HG03342 (cell line): ENCODE measurements at regions not wholly inside any gene's neighbourhood (a gene's known extent, or its start where the extent isn't known, plus 50 kb on each side); places are given as distances from the start of the nearest gene placed in this dataset.
"Not testable (repeated sequence)": the region's sequence is repeated elsewhere in the genome, so short reads cannot be mapped to it uniquely, and the experiment has no call there.

Experiments used
- ATAC-seq: cut with Tn5 transposase; IDR thresholded peaks from one replicate; pipeline ENCODE4 v1.9.1; 2021; ENCODE audit warnings: mild to moderate bottlenecking, moderate library complexity; ENCODE audit not compliant: unreplicated experiment

DNA sequence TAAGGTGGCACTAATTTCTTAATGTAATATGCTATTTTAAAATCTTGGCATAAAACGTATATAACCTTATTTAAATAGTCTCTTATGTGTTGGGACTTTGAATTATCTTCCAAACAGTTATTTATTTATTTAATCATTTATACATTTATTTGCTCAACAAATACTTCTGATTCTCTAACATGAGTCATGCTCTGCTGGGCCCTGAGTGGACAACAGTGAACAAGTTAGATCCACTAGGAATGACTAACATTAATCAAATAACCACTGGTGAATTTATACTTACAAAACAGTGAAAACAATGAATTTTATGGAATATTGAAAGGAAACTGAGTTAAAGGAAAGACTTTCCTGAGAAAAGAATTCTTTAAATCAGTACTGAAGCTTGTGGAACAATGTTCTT lies 1257.2 kb upstream of the CHAC2 start:
- ATAC-seq: no peak

- ATAC-seq: no peak
These were observed 1265.1 kb upstream of the CHAC2 start for GRCh38 chr2:52502476-52502860.

DNA sequence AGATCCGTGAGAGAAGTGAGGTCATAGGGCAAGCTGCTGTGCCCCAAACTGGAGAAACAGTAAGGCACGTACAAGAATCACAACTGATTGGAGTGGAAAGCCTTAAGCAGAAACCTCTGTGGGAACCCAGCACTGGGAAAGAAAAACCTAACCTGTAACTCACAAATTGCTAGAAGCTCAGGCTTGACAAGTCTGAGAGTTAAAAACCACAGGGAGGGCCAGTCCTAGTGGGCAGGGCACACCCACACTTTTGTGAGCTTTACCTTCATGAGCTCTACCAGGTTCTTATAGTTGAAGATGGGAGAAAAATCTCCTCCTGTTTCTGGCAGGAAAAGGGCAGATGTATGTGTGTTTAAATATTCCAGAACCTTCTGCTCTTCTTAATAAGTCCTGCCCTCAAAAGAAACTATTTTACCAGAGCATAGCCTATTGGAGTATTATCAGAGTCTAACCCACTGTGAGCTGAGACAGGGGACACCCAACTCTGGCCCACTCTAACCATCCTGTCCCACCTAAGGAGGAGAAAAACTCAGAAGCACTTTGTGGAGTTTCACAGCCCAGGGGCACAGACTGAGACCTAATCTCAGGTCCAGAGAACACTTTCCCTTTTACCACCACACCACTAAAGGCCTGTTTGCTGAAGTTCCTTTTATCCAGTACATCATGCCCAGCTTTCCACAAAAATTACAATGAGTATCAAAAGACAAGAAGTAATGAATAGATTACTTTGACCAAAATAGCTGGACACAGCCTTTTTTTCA lies 1265.7 kb upstream of the CHAC2 start:
- ATAC-seq: no peak

- ATAC-seq: no peak
These were observed 1267.0 kb upstream of the CHAC2 start for GRCh38 chr2:52500561-52500960.

GRCh38 chr2:52498077-52498750 lies 1269.4 kb upstream of the CHAC2 start:
- no peak for ATAC-seq

- ATAC-seq: no peak
These were observed 1271.8 kb upstream of the CHAC2 start for GRCh38 chr2:52495816-52496215.

DNA sequence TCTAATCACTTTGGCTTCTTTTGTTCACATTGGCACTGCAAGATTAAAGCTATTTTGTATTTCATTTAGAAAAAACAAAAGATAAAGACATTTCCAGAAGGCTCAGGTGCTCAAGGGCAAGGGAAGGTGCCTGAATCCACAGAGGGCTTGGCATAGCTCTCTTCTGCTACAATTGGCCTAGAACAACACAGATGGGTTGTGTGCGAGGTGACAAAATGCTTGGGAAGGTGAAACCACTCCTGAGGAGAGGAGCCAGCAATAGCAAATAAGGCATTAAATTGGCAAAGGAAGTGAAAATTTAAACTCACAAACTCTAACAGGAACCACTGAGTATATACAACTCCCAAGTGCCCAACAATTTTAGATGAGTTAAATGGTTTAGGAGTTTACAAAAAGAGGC lies 1290.4 kb upstream of the CHAC2 start:
- ATAC-seq: no peak

GRCh38 chr2:52475590-52475989 lies 1292.0 kb upstream of the CHAC2 start:
- no peak for ATAC-seq

- no peak for ATAC-seq
These were observed 1293.5 kb upstream of the CHAC2 start for GRCh38 chr2:52474091-52474490.

GRCh38 chr2:52473526-52473925 lies 1294.1 kb upstream of the CHAC2 start:
- ATAC-seq: no peak

DNA sequence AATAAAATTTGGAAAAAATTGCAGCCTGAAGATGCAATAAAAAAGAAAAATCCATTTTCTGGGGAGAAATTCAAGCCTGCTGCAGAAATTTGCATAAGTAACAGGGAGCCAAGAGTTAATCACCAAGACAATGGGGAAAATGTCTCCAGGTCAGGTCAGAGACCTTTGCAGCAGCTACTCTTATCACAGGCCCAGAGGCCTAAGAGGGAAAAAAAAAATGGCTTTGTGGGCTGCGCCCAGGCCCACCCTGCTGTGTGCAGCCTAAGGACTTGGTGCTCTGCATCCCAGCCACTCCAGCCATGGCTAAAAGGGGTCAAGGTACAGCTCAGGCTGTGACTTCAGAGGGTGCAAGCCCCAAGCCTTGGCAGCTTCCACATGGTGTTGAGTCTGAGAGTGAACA lies 1297.1 kb upstream of the CHAC2 start:
- not testable (repeated sequence) for ATAC-seq

DNA sequence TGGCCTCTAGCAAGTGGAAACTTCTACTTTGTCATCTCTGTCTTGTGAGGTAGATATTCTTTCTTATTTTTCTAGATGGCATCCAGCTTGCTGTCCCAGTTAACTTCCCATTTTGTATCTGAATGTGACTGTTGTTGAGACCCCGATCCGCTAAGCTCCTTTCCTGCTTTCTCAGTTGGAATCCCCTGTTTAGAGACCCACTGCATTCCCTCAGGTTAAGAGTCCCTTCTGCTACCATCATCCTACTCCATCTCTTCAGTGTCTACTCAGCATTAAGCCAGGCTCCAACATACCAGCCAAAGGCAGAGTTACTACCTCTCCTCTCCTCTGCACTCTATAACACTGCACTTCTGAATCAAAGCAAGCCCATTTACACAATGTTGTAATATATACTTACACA lies 1300.4 kb upstream of the CHAC2 start:
- ATAC-seq: no peak

DNA sequence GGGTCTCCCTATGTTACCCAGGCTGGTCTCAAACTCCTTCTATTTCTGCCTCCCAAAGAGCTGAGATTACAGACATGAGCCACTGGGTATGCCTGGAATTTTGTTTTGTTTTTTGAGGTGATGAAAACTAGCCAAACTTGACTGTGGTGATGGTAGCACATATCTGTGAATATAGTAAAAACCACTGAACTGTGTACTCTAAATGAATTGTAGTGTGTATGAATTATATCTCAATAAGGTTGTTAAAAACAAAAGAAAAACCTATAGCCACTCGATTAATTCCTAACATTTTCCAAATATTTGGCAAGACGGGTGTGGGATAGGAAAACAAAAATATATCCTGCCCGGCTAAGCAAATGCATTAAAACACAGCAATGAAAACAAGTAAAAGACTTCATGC lies 1302.3 kb upstream of the CHAC2 start:
- ATAC-seq: no peak

- ATAC-seq: no peak
These were observed 1304.1 kb upstream of the CHAC2 start for GRCh38 chr2:52463457-52463856.

DNA sequence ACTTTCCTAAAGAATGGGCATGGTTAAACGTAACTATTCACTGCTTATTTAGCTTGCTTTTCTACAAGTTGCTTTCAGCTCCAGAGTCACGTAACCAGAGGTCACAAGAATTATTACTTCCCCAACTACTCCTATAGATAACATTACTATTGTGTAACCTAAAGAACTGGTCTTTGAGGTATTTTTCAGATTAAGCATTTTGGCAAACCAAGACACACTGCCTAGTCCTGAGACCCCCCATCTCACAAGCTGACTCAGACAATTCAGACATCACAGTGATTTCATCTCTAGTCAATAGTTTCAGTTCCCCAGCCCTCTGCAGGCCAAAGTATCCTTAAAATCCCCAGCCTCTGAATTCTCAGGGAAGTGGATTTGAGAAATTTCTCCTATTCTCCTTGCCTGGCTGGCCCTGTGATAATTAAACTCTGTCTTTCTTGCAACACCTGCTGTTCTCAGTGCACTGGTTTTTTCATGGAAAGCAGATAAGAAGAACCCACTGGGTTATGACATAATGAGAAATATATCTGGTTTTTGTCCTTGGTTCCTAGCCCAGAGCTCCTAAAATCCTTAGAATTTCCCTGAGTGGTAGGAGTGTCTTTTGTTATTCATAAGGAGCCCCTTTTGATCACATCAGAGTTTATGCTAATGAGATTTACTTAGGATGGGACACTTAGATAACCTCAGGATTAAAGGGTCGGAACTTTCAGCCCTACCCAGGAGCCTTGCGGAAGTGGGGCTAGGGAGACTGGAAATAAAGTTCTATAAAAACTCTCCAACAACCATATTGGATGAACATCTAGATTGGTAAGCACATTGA lies 1310.8 kb upstream of the CHAC2 start:
- no peak for ATAC-seq

GRCh38 chr2:52454962-52455361 lies 1312.6 kb upstream of the CHAC2 start:
- ATAC-seq: no peak

- ATAC-seq: no peak
These were observed 1315.4 kb upstream of the CHAC2 start for GRCh38 chr2:52452201-52452600.

DNA sequence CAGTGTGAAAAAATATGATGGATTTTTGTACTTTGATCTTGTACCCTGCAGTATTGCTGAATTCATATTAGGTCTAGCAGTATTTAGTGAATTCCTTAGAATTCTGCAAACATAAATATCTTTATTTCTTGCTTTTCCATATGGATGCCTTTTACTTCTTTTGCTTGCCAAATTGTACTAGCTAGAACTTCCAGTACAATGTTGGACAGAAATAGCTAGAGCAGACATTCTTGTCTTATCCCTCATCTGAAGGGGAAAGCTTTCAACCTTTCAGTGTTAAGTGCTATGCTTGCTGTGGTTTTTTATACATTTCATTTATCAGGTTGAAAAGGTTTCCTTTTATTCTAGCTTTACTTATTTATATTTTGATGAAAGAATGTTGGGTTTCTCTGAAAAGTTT lies 1321.9 kb upstream of the CHAC2 start:
- ATAC-seq: no peak

DNA sequence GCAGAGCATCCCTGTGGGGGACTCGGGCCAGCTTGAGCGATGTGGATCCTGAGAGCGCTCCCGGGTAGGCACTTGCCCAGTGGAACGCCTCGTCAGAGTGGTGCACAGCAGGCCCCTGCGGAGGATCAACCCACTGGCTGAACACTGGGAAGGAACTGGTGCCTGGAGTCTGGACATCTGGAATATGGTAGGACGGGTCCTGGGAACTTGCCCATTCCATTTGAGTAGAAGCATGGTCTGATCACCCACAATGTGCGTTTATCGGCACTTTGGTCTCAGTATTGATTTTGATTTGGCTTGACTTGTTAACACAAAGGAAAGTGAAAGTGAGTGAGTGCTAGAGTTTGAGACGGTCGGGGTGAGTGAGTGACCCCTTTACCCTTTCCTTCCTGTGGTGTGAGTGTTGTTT lies 1336.2 kb upstream of the CHAC2 start:
- no peak for ATAC-seq

DNA sequence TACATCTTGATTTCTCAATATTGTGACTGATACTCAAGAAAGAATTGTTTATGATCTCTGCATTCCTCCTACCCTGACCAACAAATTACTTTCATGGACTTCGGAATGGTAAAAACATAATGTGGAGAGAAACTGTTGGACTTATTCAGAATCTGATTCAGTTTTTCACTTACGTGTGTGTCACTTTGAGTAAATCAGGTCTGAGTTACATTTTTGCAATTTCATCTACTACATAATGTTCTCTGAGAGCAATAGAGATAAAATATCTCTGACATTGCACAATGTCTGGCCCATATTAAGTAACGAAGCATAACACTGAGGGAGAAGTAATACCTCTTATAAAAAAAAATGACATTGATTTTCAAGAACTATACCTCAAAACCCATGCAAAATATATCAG lies 1337.9 kb upstream of the CHAC2 start:
- no peak for ATAC-seq

- ATAC-seq: no peak
These were observed 1338.4 kb upstream of the CHAC2 start for GRCh38 chr2:52429171-52429570.

DNA sequence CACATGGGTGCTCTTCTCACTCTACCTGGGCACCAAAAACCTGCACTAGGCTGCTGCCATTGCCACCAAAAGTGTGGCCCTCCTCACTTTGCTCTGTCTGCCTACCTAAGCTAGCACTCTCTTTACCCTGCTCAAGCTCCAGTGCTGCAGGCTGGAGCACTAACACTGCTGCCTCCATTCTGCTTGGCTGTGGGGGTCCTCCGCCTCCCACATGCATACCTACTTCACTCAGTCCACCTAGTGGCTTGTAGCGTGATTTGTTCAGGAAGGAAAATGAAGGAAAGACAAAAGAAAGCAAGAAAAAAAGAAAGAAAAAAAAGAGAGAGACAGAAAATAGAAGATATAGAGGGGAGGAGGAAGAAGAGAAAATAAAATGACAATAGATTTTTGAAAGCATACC lies 1339.4 kb upstream of the CHAC2 start:
- no peak for ATAC-seq
